Activated CD4-positive, alpha-beta T cell treated with anti-CD3 and anti-CD28 coated beads, Interleukin-2, amount 50 U/mL, for 4 hours (primary cell): ENCODE measurements at regions not wholly inside any gene's neighbourhood (a gene's known extent, or its start where the extent isn't known, plus 50 kb on each side); places are given as distances from the start of the nearest gene placed in this dataset.
"Not testable (repeated sequence)": the region's sequence is repeated elsewhere in the genome, so short reads cannot be mapped to it uniquely, and the experiment has no call there.

Experiments used
- DNase-seq, 2 experiments: peaks; one replicate each; pipeline ENCODE4 v3.0.0-alpha.2; 2020

DNA sequence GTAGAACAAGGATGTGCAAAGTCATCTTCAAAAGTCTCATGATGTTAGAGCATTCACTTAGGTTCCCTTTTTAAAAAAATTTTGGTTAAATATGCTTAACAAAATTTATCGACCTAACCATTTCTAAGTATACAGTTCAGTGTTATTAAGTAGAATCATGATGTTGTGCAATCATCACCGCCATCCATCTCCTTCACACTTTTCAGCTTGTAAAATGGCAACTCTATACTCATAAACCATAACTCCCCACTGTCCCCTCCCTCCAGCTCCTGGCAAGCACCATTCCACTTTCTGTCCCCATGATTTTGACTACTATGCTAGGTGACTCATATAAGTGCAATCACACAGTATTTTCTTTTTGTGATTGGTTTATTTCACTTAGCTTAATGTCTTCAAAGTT, 895.0 kb downstream of the TBL1XR1 start:
- no peak for DNase-seq

DNA sequence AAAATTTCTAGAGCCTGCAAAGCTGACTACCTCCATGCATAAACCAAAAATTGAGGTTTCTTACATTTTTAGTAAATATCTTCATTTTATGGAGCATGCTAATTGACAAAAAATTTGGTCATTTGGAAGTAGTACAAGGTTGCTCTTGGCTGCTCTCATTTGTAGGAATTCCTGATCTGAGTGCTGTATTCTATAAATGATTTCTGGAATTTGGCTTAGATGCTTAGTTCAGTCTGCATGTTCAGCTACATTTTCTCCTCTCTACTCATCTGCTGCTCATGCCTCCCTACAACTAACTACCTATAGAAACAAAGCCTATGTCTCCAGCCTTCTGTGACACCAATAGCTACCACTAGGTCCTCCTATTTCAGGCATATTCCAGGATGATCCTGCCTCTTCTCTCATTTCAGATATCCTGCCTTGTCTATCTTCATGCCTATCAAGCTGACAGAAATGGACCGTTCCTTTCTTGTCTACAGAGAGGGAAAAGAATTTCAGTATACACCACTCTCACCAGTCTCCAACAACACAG, 901.1 kb downstream of the TBL1XR1 start:
- DNase-seq: no peak

DNA sequence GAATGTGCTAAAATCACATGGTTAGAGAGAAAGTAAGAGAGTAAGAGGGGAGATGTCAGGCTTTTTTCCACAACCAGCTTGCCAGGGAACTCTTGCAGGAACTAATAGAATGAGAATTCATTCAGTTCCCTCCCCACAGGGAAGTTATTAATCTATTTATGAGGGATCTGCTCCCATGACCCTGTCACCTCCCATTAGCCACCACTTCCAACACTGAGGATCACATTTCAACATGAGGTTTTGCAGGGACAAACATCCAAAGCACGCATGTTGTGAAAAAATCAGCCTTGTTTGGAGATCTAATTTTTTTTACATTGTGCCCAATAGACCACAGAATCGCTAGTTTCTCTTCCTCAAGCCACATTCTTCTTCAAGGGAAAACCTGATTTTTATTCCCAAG, 904.0 kb downstream of the TBL1XR1 start:
- no peak for DNase-seq

DNA sequence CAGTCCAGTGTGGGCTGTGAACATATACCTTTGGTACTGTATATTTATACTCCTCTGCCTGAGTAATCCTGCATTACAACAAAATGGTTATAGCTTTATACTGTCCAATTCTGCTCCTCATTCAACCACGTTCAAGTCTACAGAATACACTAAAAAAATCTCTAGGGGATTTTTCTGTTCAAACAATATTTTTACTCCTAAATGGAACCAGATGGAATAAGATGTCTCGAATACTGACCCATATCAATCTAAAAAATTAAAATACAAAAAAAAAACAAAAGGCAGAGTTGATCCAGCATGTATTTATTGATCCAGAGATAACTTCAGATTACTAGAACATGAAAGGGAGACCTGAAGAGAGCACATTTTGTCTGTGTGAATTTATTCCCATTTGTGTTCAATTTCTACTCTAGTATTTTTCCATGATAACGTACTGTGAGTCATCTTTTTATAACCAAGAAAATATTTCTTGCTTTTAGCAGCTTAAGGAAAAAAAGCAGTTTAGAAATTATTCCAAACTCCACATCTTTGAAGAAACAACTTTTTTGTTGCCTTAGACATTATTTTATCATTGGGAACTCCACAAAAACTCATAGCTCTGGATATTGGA, 910.7 kb downstream of the TBL1XR1 start:
- DNase-seq: no peak

DNA sequence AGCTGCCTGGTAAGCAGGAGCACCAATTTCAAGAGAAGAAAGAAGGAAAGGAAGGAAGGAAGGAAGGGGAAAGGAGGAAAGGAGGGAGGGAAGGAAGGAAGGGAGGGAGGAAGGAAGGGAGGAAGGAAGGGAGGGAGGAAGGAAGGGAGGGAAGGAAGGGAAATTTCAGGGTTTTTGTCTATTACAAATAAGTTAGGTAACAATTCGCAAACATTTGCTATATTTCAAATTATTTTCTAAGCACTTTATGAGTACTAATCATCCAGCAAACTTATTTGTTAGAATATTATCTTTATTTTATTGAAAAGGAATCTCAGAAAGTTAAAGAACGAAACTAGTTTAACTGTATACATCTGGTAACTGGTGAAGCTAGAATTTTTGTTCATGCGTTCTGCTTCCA, 921.7 kb downstream of the TBL1XR1 start:
- DNase-seq: no peak

DNA sequence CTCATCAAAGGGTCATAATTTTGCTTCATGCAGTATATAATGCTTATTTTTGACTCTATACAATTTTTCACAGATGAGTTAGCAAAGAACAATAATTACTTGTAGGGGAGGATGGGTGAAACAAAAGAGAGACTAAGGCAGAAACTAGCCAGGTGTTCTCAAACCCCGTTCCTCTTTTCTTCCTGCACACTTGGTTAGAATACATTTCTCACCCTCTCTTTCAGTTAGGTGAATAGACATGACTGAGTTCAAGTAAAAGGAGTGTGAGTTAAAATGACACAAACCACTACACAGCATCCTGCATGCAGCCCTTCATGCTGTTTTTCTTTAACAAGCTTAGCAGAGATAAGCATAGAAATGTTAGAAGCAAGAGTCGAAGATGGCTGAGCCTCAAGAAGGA, 922.2 kb downstream of the TBL1XR1 start:
- DNase-seq: no peak

DNA sequence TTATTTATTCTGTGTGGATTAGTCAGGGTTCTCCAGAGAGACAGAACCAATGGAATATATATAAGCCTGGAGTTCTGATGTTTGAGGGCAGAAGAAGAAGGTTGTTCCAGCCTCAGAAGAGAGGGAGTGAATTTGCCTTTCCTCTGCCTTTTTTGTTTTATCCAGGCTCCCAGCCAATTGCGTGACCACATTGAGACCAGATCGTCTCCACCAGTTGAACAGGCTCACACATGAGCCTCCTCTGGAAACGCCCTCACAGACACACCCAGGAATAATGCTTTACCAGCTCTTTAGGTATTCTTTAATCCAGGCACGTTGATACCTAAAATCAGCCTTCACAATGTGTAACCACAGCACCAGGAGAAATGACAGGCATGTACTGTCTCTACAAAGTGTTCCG, 923.1 kb downstream of the TBL1XR1 start:
- DNase-seq: no peak

DNA sequence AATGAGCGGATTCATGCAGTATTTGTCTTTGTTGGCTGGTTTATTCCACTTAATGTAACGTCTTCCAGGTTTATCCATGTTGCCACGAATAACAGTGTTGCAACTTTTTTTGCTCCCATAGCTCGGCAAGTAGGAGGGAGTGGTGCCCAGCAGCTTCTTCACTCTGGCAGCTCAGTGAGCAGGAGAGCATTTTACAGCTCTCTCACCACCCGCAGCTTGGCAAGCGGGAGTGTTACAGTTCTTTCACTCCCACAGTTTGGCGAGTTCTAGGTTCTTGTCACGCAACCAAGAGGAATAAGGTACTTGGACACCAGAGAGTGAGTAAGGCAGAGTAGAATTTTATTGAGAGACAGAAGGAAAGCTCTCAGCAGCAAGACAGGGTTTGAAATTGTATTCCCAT, 935.2 kb downstream of the TBL1XR1 start:
- no peak for DNase-seq

DNA sequence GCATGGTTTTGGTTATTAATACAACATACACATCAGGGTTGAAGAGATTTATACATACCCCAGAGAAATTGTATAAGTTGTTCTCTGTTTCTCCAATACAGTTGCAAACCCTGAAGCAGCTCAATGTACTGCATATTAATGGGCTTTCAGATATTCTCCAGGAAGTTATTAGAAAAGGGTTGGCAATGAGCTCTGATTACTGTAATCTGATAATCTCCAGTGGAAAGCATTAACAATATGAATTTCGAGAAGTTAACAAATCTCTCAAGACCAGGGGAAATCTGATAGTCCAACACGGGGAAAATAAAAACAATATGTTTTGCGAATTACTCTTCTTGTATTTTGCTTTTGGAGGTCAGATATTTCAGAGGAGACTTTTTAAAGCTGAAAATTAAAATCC, 950.1 kb downstream of the TBL1XR1 start:
- DNase-seq: no peak

DNA sequence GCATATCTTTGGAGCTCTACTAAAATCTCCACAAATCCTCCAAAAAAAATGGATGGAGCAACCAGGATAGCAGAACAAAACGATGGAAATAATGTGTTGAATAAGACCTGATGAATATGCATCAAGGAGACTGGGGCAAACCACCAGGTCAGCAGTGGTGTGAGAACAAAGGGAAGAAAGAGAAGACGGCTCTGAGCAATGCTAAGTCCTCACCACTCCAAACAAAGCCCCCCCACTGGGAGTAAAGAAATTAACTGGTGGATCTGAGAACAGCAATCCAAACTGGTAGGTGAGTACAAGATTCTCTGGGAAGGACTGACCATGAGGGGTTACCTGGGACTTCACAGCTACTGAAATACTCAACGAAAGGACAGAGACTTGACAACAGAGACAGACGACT, 977.3 kb downstream of the TBL1XR1 start:
- no peak for DNase-seq

DNA sequence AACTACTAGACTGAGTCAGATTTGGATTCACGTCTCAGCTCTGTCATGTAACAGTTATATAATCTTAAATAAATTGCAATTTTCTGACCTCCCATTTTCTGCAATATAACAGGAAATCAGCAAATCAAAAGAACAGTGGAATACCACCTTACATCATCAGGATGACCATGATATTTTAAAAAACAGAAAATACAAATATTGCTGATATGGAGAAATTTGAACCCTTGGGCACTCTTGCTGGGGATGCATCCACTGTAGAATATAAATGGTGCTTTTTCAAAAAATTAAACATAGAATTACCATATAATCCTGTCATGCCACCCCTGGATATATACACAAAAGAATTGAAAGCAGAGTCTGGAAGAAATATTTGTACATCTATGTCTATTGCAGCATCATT, 982.5 kb downstream of the TBL1XR1 start:
- DNase-seq: no peak

DNA sequence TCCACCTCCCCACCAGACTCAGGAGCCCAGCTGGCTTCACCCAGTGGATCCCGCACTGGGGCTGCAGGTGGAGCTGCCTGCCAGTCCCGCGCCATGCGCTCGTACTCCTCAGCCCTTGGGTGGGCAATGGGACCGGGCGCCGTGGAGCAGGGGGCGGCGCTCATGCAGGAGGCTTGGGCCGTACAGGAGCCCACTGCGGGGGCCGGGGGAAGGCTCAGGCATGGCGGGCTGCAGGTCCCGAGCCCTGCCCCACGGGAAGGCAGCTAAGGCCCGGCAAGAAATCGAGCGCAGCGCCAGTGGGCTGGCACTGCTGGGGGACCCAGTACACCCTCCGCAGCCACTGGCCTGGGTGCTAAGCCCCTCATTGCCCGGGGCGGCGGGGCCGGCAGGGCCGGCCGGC, 984.0 kb downstream of the TBL1XR1 start:
- not testable (repeated sequence) for DNase-seq

DNA sequence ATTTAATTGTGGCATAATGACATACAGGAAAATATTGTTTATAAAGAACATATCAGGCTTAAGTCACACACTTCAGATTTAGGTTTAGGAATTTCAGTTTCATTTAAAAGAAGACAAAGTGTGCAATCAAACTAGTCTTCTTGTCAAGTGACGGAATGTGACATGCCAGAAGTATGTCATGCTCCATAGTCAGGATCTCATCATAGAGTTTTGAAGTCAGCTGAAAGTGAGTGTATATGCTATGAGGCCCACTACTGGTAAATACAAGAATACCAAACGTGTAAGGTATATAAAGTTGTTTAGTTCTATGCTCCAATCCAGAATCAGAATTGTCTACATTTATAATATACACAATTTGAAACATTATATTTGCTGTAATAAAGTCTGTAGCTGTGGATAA, 988.4 kb downstream of the TBL1XR1 start:
- no peak for DNase-seq

DNA sequence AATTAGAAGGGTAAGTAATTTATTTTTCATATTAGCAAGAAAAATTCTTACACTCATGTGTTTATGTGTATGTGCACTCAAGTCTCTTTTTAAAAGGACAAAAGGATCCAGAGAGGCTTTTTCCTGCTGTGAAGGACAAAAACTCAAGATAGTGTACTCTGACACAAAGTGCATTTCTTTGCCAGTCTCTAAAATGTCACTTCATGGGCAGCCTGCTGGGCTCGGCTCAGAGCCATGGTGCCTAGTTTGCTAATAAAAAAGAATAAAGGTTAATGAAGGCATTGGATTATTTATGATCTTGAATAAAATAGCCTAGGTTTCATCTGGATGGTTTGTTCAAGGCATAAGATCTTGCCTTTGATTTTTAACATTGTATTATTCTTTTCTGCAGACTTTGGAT, 989.0 kb downstream of the TBL1XR1 start:
- no peak for DNase-seq

DNA sequence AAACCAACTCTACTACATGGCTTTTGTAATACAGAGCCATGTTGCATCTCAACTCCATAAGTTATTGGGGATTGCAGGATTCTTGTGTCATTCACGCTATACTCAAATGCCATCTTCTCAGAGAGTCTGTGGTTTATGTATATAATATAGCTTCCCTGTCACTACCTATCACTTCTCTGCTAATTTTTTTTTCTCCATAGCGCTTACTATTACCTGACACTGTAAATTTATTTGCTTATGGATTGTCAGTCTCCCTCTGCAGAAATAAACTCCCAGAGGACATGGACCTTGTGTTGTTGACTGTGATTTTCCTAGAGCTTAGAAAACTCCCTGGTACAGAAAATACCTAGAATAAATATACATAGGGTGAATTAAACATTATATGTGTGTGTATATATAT, 990.5 kb downstream of the TBL1XR1 start:
- no peak for DNase-seq

DNA sequence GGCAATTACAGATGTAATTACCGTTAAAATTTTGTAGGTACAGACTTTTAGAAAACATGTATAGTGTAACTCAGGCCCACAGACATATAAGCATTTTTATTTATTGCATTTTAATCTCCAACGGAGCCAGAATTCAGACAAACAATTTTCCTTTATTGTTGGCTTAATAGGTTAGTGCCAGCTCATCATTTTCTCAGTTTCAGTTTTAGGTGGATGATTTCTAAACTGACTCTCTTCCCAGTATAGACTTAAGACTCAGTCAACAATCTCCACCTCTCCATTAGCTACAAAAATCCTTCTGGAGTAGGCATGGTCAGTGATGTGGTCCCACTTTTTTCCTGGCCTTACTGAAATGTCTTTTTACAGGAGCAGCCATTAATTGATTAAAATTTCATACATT, 994.6 kb downstream of the TBL1XR1 start:
- no peak for DNase-seq

DNA sequence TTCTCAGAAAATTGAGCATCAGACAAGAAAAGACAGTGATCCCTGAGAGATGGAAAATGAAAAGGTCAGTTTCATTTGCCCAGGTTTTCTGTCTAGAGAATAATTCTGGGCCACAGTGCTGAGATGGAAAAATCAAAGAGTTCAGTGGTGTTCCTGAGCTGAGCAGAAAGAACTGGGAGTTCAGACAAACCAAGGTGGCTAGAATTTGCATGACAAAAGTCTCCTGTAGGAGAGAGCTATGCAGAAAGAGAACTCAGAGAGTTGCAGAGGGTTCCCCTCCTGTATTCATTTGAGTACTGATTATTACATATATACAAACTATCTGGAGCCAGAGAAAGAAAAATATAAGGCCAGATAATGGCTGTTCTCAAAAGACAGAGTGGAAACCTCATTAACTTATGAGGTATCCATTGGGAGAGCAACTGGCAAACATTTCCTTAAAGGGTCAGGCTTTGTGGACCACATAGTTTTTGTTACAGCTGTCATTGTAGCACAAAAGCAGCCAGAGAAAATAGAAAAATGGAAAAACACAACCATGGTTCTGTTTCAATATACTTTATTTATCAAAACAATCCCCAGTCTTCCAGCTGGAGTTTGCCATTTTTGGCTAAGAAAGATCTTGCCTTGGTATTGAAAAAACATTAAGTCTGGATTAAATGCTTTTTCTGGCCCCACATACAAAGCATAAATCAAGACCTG, 1004.1 kb downstream of the TBL1XR1 start:
- no peak for DNase-seq

DNA sequence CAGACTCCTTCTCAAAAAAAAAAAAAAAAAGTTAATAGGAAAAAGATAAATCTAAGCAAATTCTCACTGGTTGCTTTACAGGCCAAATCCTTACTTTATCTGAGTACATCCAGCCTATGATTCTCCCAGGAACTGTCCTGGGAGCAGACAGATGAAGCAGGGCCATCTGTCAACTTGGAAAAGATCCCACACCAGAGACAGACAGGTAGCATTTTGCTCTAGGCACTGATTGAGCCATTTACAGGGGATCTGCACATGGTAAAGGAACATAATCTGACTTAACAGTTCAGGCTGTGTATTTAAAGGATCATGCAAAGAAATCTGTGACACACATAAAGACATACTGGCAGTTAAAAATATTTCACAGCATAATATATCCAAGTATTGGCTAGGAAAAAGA, 1006.5 kb downstream of the TBL1XR1 start:
- no peak for DNase-seq

DNA sequence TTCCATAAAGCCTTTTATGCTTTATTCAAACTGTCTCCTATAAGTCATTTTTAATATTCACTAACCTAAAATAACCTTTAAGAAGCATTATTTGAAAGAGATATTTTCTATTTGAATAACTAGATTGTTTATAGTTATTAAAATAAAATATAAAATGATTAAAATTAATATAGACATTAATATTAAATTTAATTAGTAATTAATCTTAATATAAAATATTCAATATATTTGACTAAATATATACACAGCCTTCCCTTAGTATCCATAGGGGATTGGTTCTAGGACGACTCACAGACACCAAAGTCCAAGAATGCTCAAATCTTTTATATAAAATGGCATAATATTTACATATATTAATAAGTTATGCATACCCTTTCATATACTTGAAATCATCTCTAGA, 1014.1 kb downstream of the TBL1XR1 start:
- no peak for DNase-seq

DNA sequence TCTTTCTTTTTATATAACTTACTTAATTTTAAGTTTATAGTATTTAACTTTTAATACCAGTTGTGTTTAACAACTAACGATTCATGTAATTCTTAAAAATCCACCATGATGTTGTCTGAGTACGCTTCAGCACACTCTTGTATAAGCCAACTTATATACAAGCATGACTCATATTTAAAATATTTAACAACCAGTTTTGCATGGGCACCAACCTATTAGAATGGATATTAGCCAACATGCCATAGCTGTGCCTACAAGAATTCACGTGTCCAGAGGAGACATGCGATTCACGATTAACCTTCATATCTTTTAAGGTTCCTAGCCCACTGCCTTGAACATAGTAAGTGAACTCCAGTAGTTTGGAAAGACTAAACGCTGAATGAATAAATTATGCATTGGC, 1023.2 kb downstream of the TBL1XR1 start:
- no peak for DNase-seq

DNA sequence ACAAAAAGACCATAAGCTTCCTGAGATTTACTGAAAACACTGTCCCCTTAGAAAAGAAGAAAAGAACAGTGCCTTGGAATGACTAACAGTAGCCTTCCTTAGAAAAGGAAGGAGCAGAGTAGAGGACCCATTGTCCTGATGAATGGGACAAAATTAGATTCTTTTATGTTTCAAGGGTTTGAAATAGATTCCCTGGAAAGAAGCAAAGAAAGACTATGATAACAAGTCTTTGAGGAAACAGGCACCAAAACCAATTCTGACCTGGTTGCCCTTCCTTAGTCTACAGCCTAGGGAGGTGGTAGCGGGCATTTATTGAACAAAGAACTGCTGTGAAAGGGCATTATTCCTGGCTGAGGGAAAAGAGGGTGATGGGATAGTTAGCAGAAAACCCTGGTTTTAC, 1024.8 kb downstream of the TBL1XR1 start:
- DNase-seq: no peak

DNA sequence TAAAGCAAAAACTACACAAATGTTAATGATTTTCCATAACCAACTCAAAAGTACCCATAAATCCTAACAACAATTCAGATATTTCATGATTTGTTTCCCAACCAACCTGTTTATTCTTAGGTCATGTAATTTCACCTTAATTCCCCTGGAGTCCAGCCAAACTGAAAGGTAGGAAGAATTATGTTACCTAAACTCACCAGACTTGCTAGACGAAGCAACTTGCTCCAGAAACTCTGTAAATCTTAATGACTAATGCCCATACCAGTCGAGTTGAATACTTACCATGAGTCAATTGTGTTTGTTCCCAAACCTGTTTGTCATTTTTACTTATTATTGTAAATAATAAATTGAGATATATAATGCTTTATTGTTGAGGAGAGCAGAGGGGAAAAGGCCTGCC, 1030.0 kb downstream of the TBL1XR1 start:
- no peak for DNase-seq

DNA sequence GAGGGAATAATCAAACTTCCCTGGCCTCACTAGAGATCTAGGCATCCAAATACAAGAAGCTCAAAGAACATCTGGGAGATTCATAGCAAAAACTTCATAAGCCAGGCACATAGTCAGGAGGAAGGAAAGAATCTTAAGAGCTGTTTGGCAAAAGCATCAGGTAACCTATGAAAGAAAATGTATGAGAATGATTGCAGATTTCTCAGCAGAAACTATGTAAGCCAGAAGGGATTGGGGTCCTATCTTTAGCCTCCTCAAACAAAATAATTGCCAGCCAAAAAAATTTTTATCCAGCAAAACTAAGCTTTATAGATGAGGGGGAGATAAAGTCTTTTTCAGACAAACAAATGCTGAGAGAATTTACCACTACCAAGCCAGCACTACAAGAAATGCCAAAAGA, 1036.3 kb downstream of the TBL1XR1 start:
- DNase-seq: no peak

DNA sequence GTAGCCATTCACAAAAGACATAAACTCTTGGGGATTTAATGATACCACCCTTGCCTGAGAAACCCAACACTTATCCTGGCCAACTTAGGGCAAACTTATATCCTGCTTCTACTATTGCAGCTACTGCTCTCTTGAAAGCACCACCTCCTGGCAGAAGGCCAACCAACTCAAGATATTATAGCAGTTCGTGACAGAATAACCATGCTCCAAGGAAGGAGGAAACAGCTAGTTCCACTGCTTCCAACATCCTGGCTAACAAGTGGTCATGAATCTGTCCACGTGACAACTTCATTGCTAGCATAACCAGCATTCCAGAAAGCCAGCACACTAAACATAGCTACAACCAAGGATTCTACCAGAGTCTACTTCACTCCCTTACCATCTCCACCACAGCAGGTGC, 1037.5 kb downstream of the TBL1XR1 start:
- DNase-seq: no peak

DNA sequence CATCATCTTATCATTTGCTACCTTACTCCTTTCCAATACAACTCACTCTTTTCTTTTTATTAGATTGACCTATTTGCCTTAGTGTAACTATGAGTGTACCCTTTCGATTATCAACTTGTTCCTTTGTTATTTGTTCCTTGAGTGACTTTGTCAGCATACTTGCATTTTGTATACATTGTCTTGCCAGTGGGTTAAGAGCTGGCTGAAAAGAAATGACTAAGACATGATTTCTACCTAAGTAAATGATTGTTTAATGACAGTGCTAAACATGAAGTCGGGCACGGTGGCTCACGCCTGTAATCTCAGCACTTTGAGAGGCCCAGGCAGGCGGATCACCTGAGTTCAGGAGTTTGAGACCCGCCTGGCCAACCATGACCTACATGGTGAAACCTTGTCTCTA, 1042.3 kb downstream of the TBL1XR1 start:
- DNase-seq: no peak
